A549 (cell line): ENCODE measurements at regions not wholly inside any gene's neighbourhood (a gene's known extent, or its start where the extent isn't known, plus 50 kb on each side); places are given as distances from the start of the nearest gene placed in this dataset.
A peak's percentile ranks its signal among the peaks of the same experiment; 100 is the strongest.

Experiments used
- ATAC-seq, 2 experiments: fragments of 200-7000 bp in 1 of 2; fragments of >200 bp in 1 of 2; cut with Nextera tagmentation in 1 of 2; cut with Tn5 transposase in 1 of 2; 3 replicates each; pipeline versions ENCODE4 v1.8.0 to v1.9.1; 2018 to 2020; ENCODE audit warnings: mild to moderate bottlenecking in 1 of 2, moderate library complexity in 1 of 2
- CTCF ChIA-PET: fragments of 300-600 bp; sonication (Branson Sonifier 250); formaldehyde crosslinking; extraction: SDS; loops from one replicate; lab custom pipeline; 2021; ENCODE audit warnings: antibody characterized with exemption, inconsistent platforms; lab: Yijun Ruan, JAX
- POLR2A ChIA-PET: fragments of 350-600 bp; formaldehyde crosslinking; extraction: SDS; loops from one replicate; lab custom pipeline; 2021; ENCODE audit warnings: antibody characterized with exemption, inconsistent platforms; lab: Yijun Ruan, JAX
- DNase-seq, 2 experiments: peaks; one replicate each; pipeline versions ENCODE4 v3.0.0 to v3.0.0-alpha.2; 2011 to 2016; ENCODE audit warnings: low read depth in 1 of 2, low spot score in 1 of 2
- FAIRE-seq: peaks from 2 replicates; lab custom pipeline; 2011; peaks lifted over from hg19 to GRCh38; lab: Jason Lieb, UNC
- H3K27ac ChIP-seq, 2 experiments: fragments of >200 bp; sonication (Bioruptor Twin); formaldehyde crosslinking; 3 replicates each; pipeline ENCODE4 v1.5.1; 2016 to 2017
- H3K4me1 ChIP-seq: fragments of >200 bp; sonication (Bioruptor Twin); formaldehyde crosslinking; 3 replicates; pipeline ENCODE4 v1.6.1; 2016
- H3K4me2 ChIP-seq: fragments of >200 bp; sonication (Bioruptor Twin); formaldehyde crosslinking; 3 replicates; pipeline ENCODE4 v1.6.1; 2016
- H3K4me3 ChIP-seq: fragments of >200 bp; sonication (Bioruptor Twin); formaldehyde crosslinking; 3 replicates; pipeline ENCODE4 v1.5.1; 2016
- H3K9me3 ChIP-seq: fragments of >200 bp; sonication (Bioruptor Twin); formaldehyde crosslinking; 3 replicates; pipeline ENCODE4 v1.6.1; 2016
- CBX2 ChIP-seq: fragments of 200-600 bp; sonication (generic); IDR thresholded peaks from 2 replicates; pipeline ENCODE4 v1.6.1; 2016; ENCODE audit warnings: low read depth, mild to moderate bottlenecking, borderline replicate concordance
- CBX8 ChIP-seq: fragments of 200-600 bp; sonication (generic); IDR thresholded peaks from 2 replicates; pipeline ENCODE4 v1.6.1; 2016
- CEBPB ChIP-seq, 2 experiments: fragments of >200 bp in 1 of 2; sonication (Bioruptor Twin) in 1 of 2; formaldehyde crosslinking in 1 of 2; IDR thresholded peaks; 2 replicates each; pipeline ENCODE4 v1.6.1; 2012 to 2016
- CHD2 ChIP-seq: fragments of 150-350 bp; IDR thresholded peaks from 2 replicates; pipeline ENCODE4 v1.6.1; 2014; ENCODE audit warnings: low read length; ENCODE audit not compliant: partially characterized antibody
- CHD4 ChIP-seq: fragments of 200-600 bp; sonication (generic); IDR thresholded peaks from 2 replicates; pipeline ENCODE4 v1.6.1; 2016; ENCODE audit warnings: antibody characterized with exemption, mild to moderate bottlenecking, borderline replicate concordance
- CTCF ChIP-seq: fragments of >200 bp; sonication (Bioruptor Twin); formaldehyde crosslinking; IDR thresholded peaks from 3 replicates; pipeline ENCODE4 v1.5.1; 2016
- EHMT2 ChIP-seq: fragments of 200-600 bp; sonication (generic); IDR thresholded peaks from 2 replicates; pipeline ENCODE4 v1.6.1; 2016; ENCODE audit warnings: antibody characterized with exemption, low read depth, mild to moderate bottlenecking, moderate library complexity
- FOSL2 ChIP-seq, 2 experiments: fragments of 450-650 bp in 1 of 2; fragments of >200 bp in 1 of 2; sonication (Bioruptor Twin) in 1 of 2; formaldehyde crosslinking; IDR thresholded peaks; 2 replicates each; pipeline versions ENCODE4 v1.5.0 to v1.6.1; 2016 to 2020; ENCODE audit warnings: mild to moderate bottlenecking in 1 of 2, moderate library complexity in 1 of 2
- FOXS1 ChIP-seq: fragments of 250-450 bp; sonication (Bioruptor Pico); IDR thresholded peaks from 2 replicates; pipeline ENCODE4 v1.5.0; 2020; ENCODE audit warnings: mild to moderate bottlenecking, moderate library complexity
- HEYL ChIP-seq: fragments of 250-450 bp; sonication (Bioruptor Pico); IDR thresholded peaks from 2 replicates; pipeline ENCODE4 v1.8.0; 2021; ENCODE audit warnings: mild to moderate bottlenecking, moderate library complexity
- HOXB13 ChIP-seq: fragments of 250-450 bp; sonication (Bioruptor Pico); IDR thresholded peaks from 2 replicates; pipeline ENCODE4 v1.5.0; 2020; ENCODE audit warnings: low read depth, mild to moderate bottlenecking, moderate library complexity
- JUN ChIP-seq, 2 experiments: fragments of >200 bp; sonication (Bioruptor Twin); formaldehyde crosslinking; IDR thresholded peaks; 2 replicates in 1 of 2; 3 replicates in 1 of 2; pipeline ENCODE4 v1.6.1; 2016 to 2017
- JUNB ChIP-seq: fragments of >200 bp; sonication (Bioruptor Twin); formaldehyde crosslinking; IDR thresholded peaks from 2 replicates; pipeline ENCODE4 v1.6.1; 2016
- KDM5A ChIP-seq: fragments of 200-600 bp; sonication (generic); IDR thresholded peaks from 2 replicates; pipeline ENCODE4 v1.6.1; 2016; ENCODE audit warnings: antibody characterized with exemption, mild to moderate bottlenecking
- MAFK ChIP-seq: fragments of 450-650 bp; IDR thresholded peaks from 2 replicates; pipeline ENCODE4 v1.6.1; 2014; ENCODE audit not compliant: partially characterized antibody
- MAX ChIP-seq: IDR thresholded peaks from 2 replicates; pipeline ENCODE4 v1.6.1; 2012
- MAZ ChIP-seq: fragments of 150-350 bp; IDR thresholded peaks from 2 replicates; pipeline ENCODE4 v1.6.1; 2014; ENCODE audit warnings: antibody characterized with exemption, low read depth, low read length, borderline replicate concordance
- NR3C1 ChIP-seq: fragments of >200 bp; sonication (Bioruptor Twin); formaldehyde crosslinking; IDR thresholded peaks from 3 replicates; pipeline ENCODE4 v1.6.1; 2017
- RARB ChIP-seq: fragments of 250-450 bp; sonication (Bioruptor Pico); IDR thresholded peaks from 2 replicates; pipeline ENCODE4 v1.8.0; 2021; ENCODE audit warnings: mild to moderate bottlenecking, moderate library complexity
- REST ChIP-seq: fragments of 200-600 bp; sonication (generic); IDR thresholded peaks from 2 replicates; pipeline ENCODE4 v1.6.1; 2016; ENCODE audit warnings: antibody characterized with exemption, mild to moderate bottlenecking, moderate library complexity
- RFX5 ChIP-seq: fragments of 450-650 bp; IDR thresholded peaks from 2 replicates; pipeline ENCODE4 v1.7.1; 2014; ENCODE audit warnings: antibody characterized with exemption, mild to moderate bottlenecking, moderate library complexity
- SMC3 ChIP-seq: fragments of >200 bp; sonication (Bioruptor Twin); formaldehyde crosslinking; IDR thresholded peaks from 3 replicates; pipeline ENCODE4 v1.6.1; 2018; ENCODE audit warnings: inconsistent platforms
- TFCP2L1 ChIP-seq: fragments of 250-450 bp; sonication (Bioruptor Pico); IDR thresholded peaks from 2 replicates; pipeline ENCODE4 v1.5.0; 2021; ENCODE audit warnings: mild to moderate bottlenecking
- ZNF302 ChIP-seq: fragments of 250-450 bp; sonication (Bioruptor Pico); IDR thresholded peaks from 2 replicates; pipeline ENCODE4 v1.9.0; 2021; ENCODE audit warnings: inconsistent platforms, mild to moderate bottlenecking, moderate library complexity
- WGBS: methylation state at CpG from one replicate; pipeline ENCODE4 v1.1.6; 2017; ENCODE audit errors: missing lambda C conversion rate; 5-methylcytosine and 5-hydroxymethylcytosine counted together
- TF ChIP-seq, protein P1 (sequence below): fragments of 150-350 bp; IDR thresholded peaks from 2 replicates; pipeline ENCODE4 v1.6.1; 2014; ENCODE audit warnings: low read depth, mild to moderate bottlenecking, low read length
- TF ChIP-seq, protein P2 (sequence below): fragments of 450-650 bp; IDR thresholded peaks from 2 replicates; pipeline ENCODE4 v1.6.1; 2014; ENCODE audit warnings: antibody characterized with exemption

- no peak for FAIRE-seq
- peaks cover 16% of the 10 kb centered on the region for H3K9me3 ChIP-seq
- peak overlapping the region in 1 of 2 experiments; percentile 7; a peak in 1 of 6 replicates for H3K27ac ChIP-seq
- DNase-seq, result no peak
- ChIA-PET CTCF (interaction anchor here (4.9 kb wide), 1 partner anchor 22 kb away, joined by 26 read pairs; no protein-coding TSS in a partner anchor), POLR2A (no interaction called here)
- H3K4me2 ChIP-seq, result no peak overlapping the region
- H3K4me3 ChIP-seq, result no peak overlapping the region
- ATAC-seq, result peak; percentile 24 to 33; a peak in 1 of 6 replicates
- WGBS, result 72% methylated on average over 14 of the region's 14 CpGs
- no peaks in the 10 kb centered on the region for H3K4me1 ChIP-seq
- TF ChIP-seq JUN (IDR thresholded peaks at IDR 0.05), result no peak
- no peak for TF ChIP-seq HOXB13 (CRISPR knock-in tag)
- TF ChIP-seq RARB, result no peak
- no peak for TF ChIP-seq JUNB
- no peak for TF ChIP-seq MAX
- no peak for TF ChIP-seq RFX5
- TF ChIP-seq ZNF302 (CRISPR knock-in tag), result no peak
- no peak for TF ChIP-seq CHD2
- no peak for TF ChIP-seq KDM5A
Observed at GRCh38 chr17:12568358-12569251, 97.1 kb upstream of the MYOCD start.

- Histone ChIP-seq H3K4me1 (no peaks in the 10 kb centered on the region), H3K4me2 (no peak overlapping the region), H3K4me3 (no peak overlapping the region), H3K27ac (no peak overlapping the region), H3K9me3 (no peaks in the 10 kb centered on the region)
- ATAC-seq, result no peak
- FAIRE-seq, result no peak
- ChIA-PET CTCF (interaction anchor here (1.0 kb wide), 1 partner anchor 26 kb away, joined by 3 read pairs; no protein-coding TSS in a partner anchor), POLR2A (no interaction called here)
- WGBS, result 84% methylated on average over 3 of the region's 3 CpGs
- no peak for TF ChIP-seq CBX8
- no peak for TF ChIP-seq MAZ
- TF ChIP-seq CTCF, result no peak
- no peak for TF ChIP-seq SMC3
- no peak for TF ChIP-seq MAFK
- TF ChIP-seq, protein P1, sequence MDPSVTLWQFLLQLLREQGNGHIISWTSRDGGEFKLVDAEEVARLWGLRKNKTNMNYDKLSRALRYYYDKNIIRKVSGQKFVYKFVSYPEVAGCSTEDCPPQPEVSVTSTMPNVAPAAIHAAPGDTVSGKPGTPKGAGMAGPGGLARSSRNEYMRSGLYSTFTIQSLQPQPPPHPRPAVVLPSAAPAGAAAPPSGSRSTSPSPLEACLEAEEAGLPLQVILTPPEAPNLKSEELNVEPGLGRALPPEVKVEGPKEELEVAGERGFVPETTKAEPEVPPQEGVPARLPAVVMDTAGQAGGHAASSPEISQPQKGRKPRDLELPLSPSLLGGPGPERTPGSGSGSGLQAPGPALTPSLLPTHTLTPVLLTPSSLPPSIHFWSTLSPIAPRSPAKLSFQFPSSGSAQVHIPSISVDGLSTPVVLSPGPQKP, result no peak
- no peak for TF ChIP-seq FOSL2 (IDR thresholded peaks at IDR 0.05)
- TF ChIP-seq FOSL2 (CRISPR knock-in tag; IDR thresholded peaks at IDR 0.05), result no peak
- no peak for DNase-seq
Observed at GRCh38 chr17:12571606-12572005, 94.1 kb upstream of the MYOCD start.

- DNase-seq, result no peak
- WGBS, result 68% methylated on average over 2 of the region's 2 CpGs
- CTCF ChIA-PET, result interaction anchor here (1.0 kb wide), 1 partner anchor 29 kb away, joined by 3 read pairs; no protein-coding TSS in a partner anchor
- no peak for FAIRE-seq
- no peaks in the 10 kb centered on the region for H3K9me3 ChIP-seq
- no peak overlapping the region for H3K27ac ChIP-seq
- POLR2A ChIA-PET, result no interaction called here
- no peak for ATAC-seq
- H3K4me3 ChIP-seq, result no peak overlapping the region
- H3K4me1 ChIP-seq, result no peaks in the 10 kb centered on the region
- no peak overlapping the region for H3K4me2 ChIP-seq
- no peak for TF ChIP-seq EHMT2
- TF ChIP-seq FOXS1 (CRISPR knock-in tag), result no peak
- TF ChIP-seq REST, result no peak
- TF ChIP-seq FOSL2 (IDR thresholded peaks at IDR 0.05), result no peak
- TF ChIP-seq FOSL2 (CRISPR knock-in tag; IDR thresholded peaks at IDR 0.05), result no peak
- TF ChIP-seq TFCP2L1 (CRISPR knock-in tag), result no peak
- TF ChIP-seq HEYL (CRISPR knock-in tag), result no peak
- no peak for TF ChIP-seq CEBPB (IDR thresholded peaks at IDR 0.05)
- TF ChIP-seq MAFK, result no peak
- no peak for TF ChIP-seq HOXB13 (CRISPR knock-in tag)
- TF ChIP-seq, protein P2, sequence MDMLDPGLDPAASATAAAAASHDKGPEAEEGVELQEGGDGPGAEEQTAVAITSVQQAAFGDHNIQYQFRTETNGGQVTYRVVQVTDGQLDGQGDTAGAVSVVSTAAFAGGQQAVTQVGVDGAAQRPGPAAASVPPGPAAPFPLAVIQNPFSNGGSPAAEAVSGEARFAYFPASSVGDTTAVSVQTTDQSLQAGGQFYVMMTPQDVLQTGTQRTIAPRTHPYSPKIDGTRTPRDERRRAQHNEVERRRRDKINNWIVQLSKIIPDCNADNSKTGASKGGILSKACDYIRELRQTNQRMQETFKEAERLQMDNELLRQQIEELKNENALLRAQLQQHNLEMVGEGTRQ, result no peak
- TF ChIP-seq ZNF302 (CRISPR knock-in tag), result no peak
- no peak for TF ChIP-seq CHD4
- no peak for TF ChIP-seq NR3C1
- TF ChIP-seq CBX2, result no peak
Observed at GRCh38 chr17:12574525-12574924, 91.2 kb upstream of the MYOCD start.
